ENCODE measurements at regions not wholly inside any gene's neighbourhood (a gene's known extent, or its start where the extent isn't known, plus 50 kb on each side); places are given as distances from the start of the nearest gene placed in this dataset.

DNA sequence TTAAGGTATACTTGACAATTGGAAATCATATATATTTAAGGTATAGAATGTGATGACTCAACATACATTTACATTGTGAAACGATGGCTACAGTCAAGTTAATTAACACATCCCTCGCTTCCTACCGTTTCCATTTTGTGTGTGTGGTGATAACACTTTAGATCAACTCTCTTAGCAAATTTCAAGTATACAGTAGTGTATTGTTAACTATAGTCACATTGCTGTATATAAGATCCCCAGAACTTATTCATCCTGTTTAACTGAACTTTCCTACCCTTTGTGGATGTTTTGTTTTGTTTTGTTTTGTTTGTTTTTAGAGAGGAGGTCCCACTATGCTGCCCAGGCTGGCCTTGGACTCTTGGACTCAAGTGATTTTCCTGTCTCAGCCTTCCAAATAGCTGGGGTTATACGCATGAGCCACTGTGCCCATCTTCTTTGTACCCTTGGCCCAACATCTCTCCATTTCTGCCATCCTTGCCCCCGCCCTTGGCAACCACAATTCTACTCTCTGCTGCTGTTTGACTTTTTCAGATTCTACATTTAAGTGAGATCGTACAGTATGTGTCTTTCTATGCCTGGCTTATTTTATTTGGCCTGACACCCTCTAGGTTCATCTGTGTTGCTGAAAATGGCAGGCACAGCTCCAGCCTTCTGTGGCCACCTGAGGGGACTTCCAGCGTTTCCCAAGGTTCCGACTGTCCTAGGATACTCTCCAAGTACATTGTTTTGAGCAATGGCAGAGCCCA is 90.5 kb upstream of the SNX9 start:
- Histone ChIP-seq H2BK120ac (replicated peaks; ENCODE audit: low read depth, low read length) (no peak overlapping the region), H2BK15ac (ENCODE audit: low read length) (no peak overlapping the region), H3K79me1 (ENCODE audit: low read depth, low read length) (no peaks in the 10 kb centered on the region), H3K4me2 (ENCODE audit: insufficient read depth in 1 of 2, low read depth in 2 of 2, low read length in 2 of 2) (no peak overlapping the region), H4K20me1 (replicated peaks in 1 of 2; ENCODE audit: control insufficient read depth in 1 of 2, insufficient read depth in 2 of 2, low read length in 2 of 2) (no peaks in the 10 kb centered on the region), H3K4ac (replicated peaks; ENCODE audit: insufficient read length, low read depth, low read length) (no peak overlapping the region), H3K23me2 (ENCODE audit: low read depth, low read length) (no peaks in the 10 kb centered on the region), H3K9ac (replicated peaks in 1 of 4; ENCODE audit: extremely low read depth in 1 of 4, low read depth in 3 of 4, low read length in 3 of 4) (no peak overlapping the region), H2BK12ac (ENCODE audit: low read depth, low read length) (no peak overlapping the region), H2AFZ (ENCODE audit: low read length) (no peak overlapping the region), H3K27ac (ENCODE audit: low read depth, low read length) (no peak overlapping the region), H4K5ac (ENCODE audit: insufficient read length, low read depth, low read length) (no peak overlapping the region), H3K4me1 (replicated peaks in 1 of 4; ENCODE audit: control insufficient read depth in 3 of 4, insufficient read depth in 4 of 4, low read length in 3 of 4) (no peaks in the 10 kb centered on the region; a peak in 1 of 7 replicates), H2BK5ac (ENCODE audit: low read depth, low read length) (no peak overlapping the region; the same call in 1 of the 2 replicates), H2AK5ac (ENCODE audit: low read depth, low read length) (no peak overlapping the region), H3K56ac (replicated peaks; ENCODE audit: insufficient read length, low read depth, low read length) (no peak overlapping the region), H4K91ac (replicated peaks; ENCODE audit: insufficient read length, low read length) (no peak overlapping the region), H3K14ac (ENCODE audit: insufficient read length) (no peak overlapping the region), H3K9me3 (ENCODE audit: insufficient read depth in 2 of 2, low read depth in 1 of 2, low read length in 1 of 2) (no peaks in the 10 kb centered on the region), H4K8ac (ENCODE audit: extremely low read depth, insufficient read depth, low read length) (no peak overlapping the region), H3K4me3 (ENCODE audit: extremely low read depth in 1 of 4, insufficient read depth in 2 of 4, low read depth in 3 of 4, low read length in 4 of 4) (no peak overlapping the region), H2BK20ac (ENCODE audit: low read length) (no peak overlapping the region; the same call in 1 of the 2 replicates), H3K79me2 (ENCODE audit: control insufficient read depth in 1 of 2, insufficient read depth in 2 of 2, low read length in 2 of 2) (no peaks in the 10 kb centered on the region), H3K36me3 (ENCODE audit: control insufficient read depth in 2 of 4, insufficient read depth in 4 of 4, low read length in 3 of 4) (no peaks in the 10 kb centered on the region), H3K18ac (ENCODE audit: extremely low read depth, low read length) (peak overlapping the region; percentile 32; the same call in 1 of the 2 replicates), H3K23ac (ENCODE audit: insufficient read length) (no peak overlapping the region), H3K27me3 (replicated peaks in 1 of 4; ENCODE audit: control insufficient read depth in 3 of 4, extremely low read depth in 1 of 4, insufficient read depth in 3 of 4, low read length in 3 of 4) (no peaks in the 10 kb centered on the region)
- ChIA-PET CTCF (ENCODE audit: partially characterized antibody) (interaction anchor here (1.6 to 2.1 kb wide), 2 partner anchors 10 to 37 kb away, joined by 4 read pairs; no protein-coding TSS in a partner anchor), POLR2A (ENCODE audit: partially characterized antibody) (no interaction called here)
- no peak for FAIRE-seq
- no peak for DNase-seq (ENCODE audit: low read depth in 1 of 2, low spot score in 2 of 2)
- WGBS, 2 experiments (ENCODE audit: extremely low coverage in 1 of 2, insufficient coverage in 1 of 2, insufficient read length in 1 of 2, insufficient replicate concordance in 2 of 2, low coverage in 1 of 2, low lambda C conversion rate in 2 of 2, missing lambda C conversion rate in 1 of 2): 87% methylated on average over 8 of the region's 8 CpGs; no CpG with 5 or more reads in 1 of the 2 experiments
- TF ChIP-seq SIRT6 (IDR thresholded peaks at IDR 0.05; ENCODE audit: low read length): no peak
- no peak for TF ChIP-seq RFX5 (IDR thresholded peaks at IDR 0.05; ENCODE audit: borderline replicate concordance, low read depth, low read length)
- no peak for TF ChIP-seq SIX5 (IDR thresholded peaks at IDR 0.05; ENCODE audit: low read depth, low read length)
- no peak for TF ChIP-seq POLR2A (IDR thresholded peaks at IDR 0.05; ENCODE audit: control extremely low read depth in 1 of 2, low read depth in 2 of 2, low read length in 2 of 2)
- TF ChIP-seq, protein P1, sequence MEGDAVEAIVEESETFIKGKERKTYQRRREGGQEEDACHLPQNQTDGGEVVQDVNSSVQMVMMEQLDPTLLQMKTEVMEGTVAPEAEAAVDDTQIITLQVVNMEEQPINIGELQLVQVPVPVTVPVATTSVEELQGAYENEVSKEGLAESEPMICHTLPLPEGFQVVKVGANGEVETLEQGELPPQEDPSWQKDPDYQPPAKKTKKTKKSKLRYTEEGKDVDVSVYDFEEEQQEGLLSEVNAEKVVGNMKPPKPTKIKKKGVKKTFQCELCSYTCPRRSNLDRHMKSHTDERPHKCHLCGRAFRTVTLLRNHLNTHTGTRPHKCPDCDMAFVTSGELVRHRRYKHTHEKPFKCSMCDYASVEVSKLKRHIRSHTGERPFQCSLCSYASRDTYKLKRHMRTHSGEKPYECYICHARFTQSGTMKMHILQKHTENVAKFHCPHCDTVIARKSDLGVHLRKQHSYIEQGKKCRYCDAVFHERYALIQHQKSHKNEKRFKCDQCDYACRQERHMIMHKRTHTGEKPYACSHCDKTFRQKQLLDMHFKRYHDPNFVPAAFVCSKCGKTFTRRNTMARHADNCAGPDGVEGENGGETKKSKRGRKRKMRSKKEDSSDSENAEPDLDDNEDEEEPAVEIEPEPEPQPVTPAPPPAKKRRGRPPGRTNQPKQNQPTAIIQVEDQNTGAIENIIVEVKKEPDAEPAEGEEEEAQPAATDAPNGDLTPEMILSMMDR (IDR thresholded peaks at IDR 0.05; ENCODE audit: control extremely low read depth in 1 of 3, insufficient read depth in 1 of 3, low read depth in 1 of 3, low read length in 3 of 3): no peak
- no peak for TF ChIP-seq CBX8 (IDR thresholded peaks at IDR 0.05; ENCODE audit: borderline replicate concordance, low read depth, low read length)
- no peak for TF ChIP-seq EGR1 (IDR thresholded peaks at IDR 0.05; ENCODE audit: borderline replicate concordance, low read depth, low read length)
- TF ChIP-seq PHF8 (conservative IDR thresholded peaks at IDR 0.05; ENCODE audit: low read depth, low read length): no peak
- TF ChIP-seq TEAD4 (IDR thresholded peaks at IDR 0.05; ENCODE audit: low read depth, low read length): no peak
- no peak for TF ChIP-seq BRCA1 (IDR thresholded peaks at IDR 0.05; ENCODE audit: low read depth, low read length)
- no peak for TF ChIP-seq RNF2 (IDR thresholded peaks at IDR 0.05; ENCODE audit: borderline replicate concordance, low read depth, low read length, missing control alignments, poor library complexity, severe bottlenecking)
